Activated B cell treated with CpG ODN at 0.5 μM for 24 hours (primary cell): ENCODE measurements at regions not wholly inside any gene's neighbourhood (a gene's known extent, or its start where the extent isn't known, plus 50 kb on each side); places are given as distances from the start of the nearest gene placed in this dataset.

Source experiments
- ATAC-seq: fragments of 200-7000 bp; cut with Tn5 transposase; one replicate; pipeline ENCODE4 v1.10.0; 2021; ENCODE audit warnings: low read depth, mild to moderate bottlenecking, moderate library complexity
- CTCF ChIA-PET: fragments of 350-600 bp; sonication (Branson Sonifier 250); formaldehyde crosslinking; loops from one replicate; lab custom pipeline; 2021; ENCODE audit warnings: antibody characterized with exemption; lab: Charles Lee
- POLR2A ChIA-PET: fragments of 350-600 bp; sonication (Branson Sonifier 250); formaldehyde crosslinking; loops from one replicate; lab custom pipeline; 2021; ENCODE audit warnings: antibody characterized with exemption; lab: Charles Lee
- DNase-seq: peaks from one replicate; pipeline ENCODE4 v3.0.0; 2022
- H3K27ac Mint-ChIP-seq: one replicate; pipeline ENCODE4 v1.8.0; 2020; ENCODE audit warnings: mixed read lengths
- H3K27me3 Mint-ChIP-seq: one replicate; pipeline ENCODE4 v1.8.0; 2021; ENCODE audit warnings: mixed read lengths
- H3K36me3 Mint-ChIP-seq: one replicate; pipeline ENCODE4 v1.8.0; 2021; ENCODE audit warnings: low read depth, mixed read lengths
- H3K4me1 Mint-ChIP-seq: one replicate; pipeline ENCODE4 v1.8.0; 2021; ENCODE audit warnings: mixed read lengths
- H3K4me3 Mint-ChIP-seq: one replicate; pipeline ENCODE4 v1.8.0; 2020; ENCODE audit warnings: mild to moderate bottlenecking, mixed read lengths
- H3K9me3 Mint-ChIP-seq: one replicate; pipeline ENCODE4 v1.8.0; 2020; ENCODE audit warnings: mixed read lengths
- CTCF ChIP-seq: fragments of 200-600 bp; IDR thresholded peaks from one replicate; pipeline ENCODE4 v1.8.0; 2022; ENCODE audit warnings: antibody characterized with exemption, mild to moderate bottlenecking
- intact Hi-C: fragments of 100-400 bp; cut with micrococcal nuclease; formaldehyde crosslinking; loops from one replicate; pipeline ENCODE4 v1.15.1; 2024

DNA sequence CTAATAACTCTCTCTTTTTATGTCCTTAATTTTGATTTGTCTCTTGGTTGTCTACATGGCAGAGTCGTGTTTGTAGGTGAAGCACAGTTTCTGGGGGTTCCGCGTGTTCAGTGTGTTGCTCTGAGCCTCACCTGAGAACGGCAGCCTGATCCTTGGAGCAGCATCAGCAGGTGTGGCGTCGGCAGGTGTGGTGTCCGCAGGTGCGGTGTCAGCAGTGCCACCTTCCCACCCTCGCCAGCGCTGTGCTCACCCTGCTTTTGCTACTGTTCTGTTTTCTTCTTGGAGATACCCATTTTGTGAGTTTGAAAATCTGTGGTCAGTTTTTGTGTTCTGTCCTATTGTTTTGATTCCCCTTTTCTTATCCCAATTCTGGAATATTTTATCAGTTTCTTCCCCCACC is 406.6 kb downstream of the GLRX3 start:
- TF ChIP-seq CTCF: no peak
- ATAC-seq (no peak), DNase-seq (no peak)
- CTCF ChIA-PET: no interaction called here
- Mint-ChIP-seq H3K36me3 (no peaks in the 10 kb centered on the region), H3K9me3 (peaks cover 2% of the 10 kb centered on the region), H3K27me3 (no peaks in the 10 kb centered on the region), H3K4me1 (no peaks in the 10 kb centered on the region), H3K4me3 (no peak overlapping the region), H3K27ac (no peak overlapping the region)
- POLR2A ChIA-PET: no interaction called here
- intact Hi-C loops: no loop called here

DNA sequence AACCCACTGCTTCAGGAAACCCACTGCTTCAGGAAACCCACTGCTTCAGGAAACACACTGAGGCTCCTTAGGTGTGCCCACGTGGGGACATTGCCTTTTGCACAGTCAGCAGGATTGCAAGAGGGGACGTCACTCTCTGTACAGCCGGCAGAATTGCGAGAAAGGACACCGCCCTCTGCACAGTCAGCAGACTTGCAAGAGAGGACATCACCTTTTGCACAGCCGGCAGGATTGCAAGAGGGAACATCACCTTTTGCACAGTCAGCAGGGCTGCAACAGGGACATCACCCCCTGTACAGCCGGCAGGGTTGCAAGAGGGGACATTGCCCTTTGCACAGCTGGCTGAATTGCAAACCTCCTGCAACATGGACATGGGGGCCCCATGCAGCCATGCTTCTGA is 407.6 kb downstream of the GLRX3 start:
- no peaks in the 10 kb centered on the region for H3K36me3 Mint-ChIP-seq
- ATAC-seq (no peak), DNase-seq (no peak)
- intact Hi-C loops: no loop called here
- no peak for TF ChIP-seq CTCF
- H3K27me3 Mint-ChIP-seq: no peaks in the 10 kb centered on the region
- no peaks in the 10 kb centered on the region for H3K9me3 Mint-ChIP-seq
- ChIA-PET CTCF (no interaction called here), POLR2A (no interaction called here)
- no peak overlapping the region for H3K4me3 Mint-ChIP-seq
- no peak overlapping the region for H3K27ac Mint-ChIP-seq
- H3K4me1 Mint-ChIP-seq: no peaks in the 10 kb centered on the region

DNA sequence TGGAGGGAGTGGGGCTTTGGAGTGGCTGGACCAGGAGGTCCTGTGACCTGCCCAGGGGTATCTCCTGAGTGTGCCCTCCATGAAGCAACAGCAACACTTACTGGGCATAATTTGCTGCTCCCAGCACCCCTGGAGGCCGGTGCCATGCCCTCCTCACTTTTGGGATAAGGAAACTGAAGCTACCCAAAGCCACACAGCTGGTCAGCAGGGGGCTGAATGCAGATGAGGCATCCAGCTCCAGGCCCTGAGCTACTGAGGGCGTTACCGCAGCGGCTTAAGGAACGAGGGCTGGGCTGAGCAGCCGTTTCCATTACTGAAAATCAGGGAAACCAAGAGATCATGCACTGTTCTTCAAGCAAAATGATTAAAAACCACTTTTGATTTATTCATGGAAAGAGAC is 408.9 kb downstream of the GLRX3 start:
- Mint-ChIP-seq H3K27ac (no peak overlapping the region), H3K27me3 (no peaks in the 10 kb centered on the region), H3K36me3 (no peaks in the 10 kb centered on the region), H3K4me3 (no peak overlapping the region), H3K9me3 (no peaks in the 10 kb centered on the region), H3K4me1 (no peaks in the 10 kb centered on the region)
- ChIA-PET POLR2A (no interaction called here), CTCF (no interaction called here)
- ATAC-seq: no peak
- no peak for DNase-seq
- no peak for TF ChIP-seq CTCF
- intact Hi-C loops: no loop called here

DNA sequence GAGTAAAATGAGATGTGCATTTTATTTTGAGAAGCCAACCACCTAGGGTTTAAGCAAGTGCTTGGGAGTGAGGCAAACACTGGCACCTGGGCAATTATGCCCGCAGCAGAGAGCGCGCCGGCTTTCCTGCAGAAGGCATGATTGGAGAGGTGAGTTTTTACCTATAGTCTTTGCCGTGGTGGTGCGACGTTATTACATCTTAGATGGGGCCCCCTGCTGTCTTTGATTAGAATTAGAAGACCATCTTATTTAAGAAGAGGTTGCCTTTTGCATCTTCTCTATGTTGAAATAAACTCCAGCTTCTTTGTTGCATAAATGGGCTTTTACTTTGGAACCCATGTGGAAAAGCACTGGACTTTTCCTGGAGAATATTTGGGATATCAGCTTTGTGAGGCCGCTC is 409.5 kb downstream of the GLRX3 start:
- no peak overlapping the region for H3K27ac Mint-ChIP-seq
- H3K4me1 Mint-ChIP-seq: no peaks in the 10 kb centered on the region
- no peak for TF ChIP-seq CTCF
- H3K9me3 Mint-ChIP-seq: no peaks in the 10 kb centered on the region
- intact Hi-C loops: no loop called here
- DNase-seq: no peak
- no peaks in the 10 kb centered on the region for H3K36me3 Mint-ChIP-seq
- ChIA-PET CTCF (no interaction called here), POLR2A (no interaction called here)
- H3K27me3 Mint-ChIP-seq: no peaks in the 10 kb centered on the region
- ATAC-seq: no peak
- no peak overlapping the region for H3K4me3 Mint-ChIP-seq

- intact Hi-C loops: no loop called here
- no peaks in the 10 kb centered on the region for H3K4me1 Mint-ChIP-seq
- POLR2A ChIA-PET: no interaction called here
- H3K9me3 Mint-ChIP-seq: no peaks in the 10 kb centered on the region
- no peaks in the 10 kb centered on the region for H3K36me3 Mint-ChIP-seq
- no peak for DNase-seq
- H3K27ac Mint-ChIP-seq: no peak overlapping the region
- CTCF ChIA-PET: no interaction called here
- no peak for TF ChIP-seq CTCF
- no peak overlapping the region for H3K4me3 Mint-ChIP-seq
- H3K27me3 Mint-ChIP-seq: no peaks in the 10 kb centered on the region
- ATAC-seq: no peak
These were observed 410.6 kb downstream of the GLRX3 start for GRCh38 chr10:130546841-130547240.
